ENCODE measurements at regions not wholly inside any gene's neighbourhood (a gene's known extent, or its start where the extent isn't known, plus 50 kb on each side); places are given as distances from the start of the nearest gene placed in this dataset.

DNA sequence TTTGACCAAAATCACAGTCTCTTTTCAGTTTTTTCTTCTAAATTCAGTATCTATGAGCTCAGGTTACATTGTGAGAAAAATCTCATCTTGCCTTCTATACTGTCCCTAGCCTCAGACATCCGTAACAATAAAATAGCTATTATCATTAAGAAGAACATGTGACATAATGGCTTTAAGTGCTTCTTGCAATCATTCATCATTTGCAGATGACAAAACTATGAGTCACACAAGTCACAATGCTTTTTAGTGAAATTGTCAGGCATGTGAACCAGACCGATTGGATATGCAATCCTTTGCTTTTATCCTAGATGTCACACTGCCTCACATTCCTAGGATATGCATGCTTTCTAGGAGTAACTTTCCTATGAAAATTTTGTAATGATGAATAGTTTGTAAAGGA lies 313.1 kb downstream of the SLC6A15 start:
- Histone ChIP-seq H3K27me3 (no peaks in the 10 kb centered on the region), H3K36me3 (ENCODE audit: low read depth, missing control alignments) (no peaks in the 10 kb centered on the region), H3K4me1 (no peaks in the 10 kb centered on the region), H3K27ac (no peak overlapping the region), H3K9me3 (no peaks in the 10 kb centered on the region), H3K4me3 (no peak overlapping the region)
- WGBS, 2 donors: 56 to 83% methylated on average over 2 of the region's 2 CpGs
- intact Hi-C loops (cut with DNase I; ENCODE audit: low total_unique reads): no loop called here
- TF ChIP-seq, protein P1, sequence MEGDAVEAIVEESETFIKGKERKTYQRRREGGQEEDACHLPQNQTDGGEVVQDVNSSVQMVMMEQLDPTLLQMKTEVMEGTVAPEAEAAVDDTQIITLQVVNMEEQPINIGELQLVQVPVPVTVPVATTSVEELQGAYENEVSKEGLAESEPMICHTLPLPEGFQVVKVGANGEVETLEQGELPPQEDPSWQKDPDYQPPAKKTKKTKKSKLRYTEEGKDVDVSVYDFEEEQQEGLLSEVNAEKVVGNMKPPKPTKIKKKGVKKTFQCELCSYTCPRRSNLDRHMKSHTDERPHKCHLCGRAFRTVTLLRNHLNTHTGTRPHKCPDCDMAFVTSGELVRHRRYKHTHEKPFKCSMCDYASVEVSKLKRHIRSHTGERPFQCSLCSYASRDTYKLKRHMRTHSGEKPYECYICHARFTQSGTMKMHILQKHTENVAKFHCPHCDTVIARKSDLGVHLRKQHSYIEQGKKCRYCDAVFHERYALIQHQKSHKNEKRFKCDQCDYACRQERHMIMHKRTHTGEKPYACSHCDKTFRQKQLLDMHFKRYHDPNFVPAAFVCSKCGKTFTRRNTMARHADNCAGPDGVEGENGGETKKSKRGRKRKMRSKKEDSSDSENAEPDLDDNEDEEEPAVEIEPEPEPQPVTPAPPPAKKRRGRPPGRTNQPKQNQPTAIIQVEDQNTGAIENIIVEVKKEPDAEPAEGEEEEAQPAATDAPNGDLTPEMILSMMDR (IDR thresholded peaks at IDR 0.05): no peak
- no peak for TF ChIP-seq POLR2A (IDR thresholded peaks at IDR 0.05)
- DNase-seq: no peak

DNA sequence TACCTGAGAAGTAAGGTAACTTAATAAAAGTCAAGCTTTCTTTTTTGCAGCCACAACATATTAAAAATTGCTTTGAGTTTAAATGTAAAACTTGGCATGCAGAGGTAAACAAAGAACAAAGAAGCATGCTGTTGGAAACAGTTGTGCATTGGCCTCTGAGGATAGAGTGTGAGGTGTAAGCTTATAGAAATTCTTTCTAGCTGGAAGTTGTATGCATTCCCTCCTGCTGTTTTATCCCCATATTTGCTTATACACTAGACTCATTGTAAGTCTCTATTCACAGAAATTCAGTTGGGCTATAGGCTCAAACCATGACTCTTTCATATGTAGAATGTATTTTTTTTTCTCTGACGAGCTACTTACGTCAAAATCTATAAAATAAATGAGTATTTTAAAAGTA lies 316.3 kb downstream of the SLC6A15 start:
- no peak for DNase-seq
- Histone ChIP-seq H3K4me1 (no peaks in the 10 kb centered on the region), H3K9me3 (no peaks in the 10 kb centered on the region), H3K27me3 (no peaks in the 10 kb centered on the region), H3K4me3 (no peak overlapping the region), H3K27ac (no peak overlapping the region), H3K36me3 (ENCODE audit: low read depth, missing control alignments) (no peaks in the 10 kb centered on the region)
- no peak for TF ChIP-seq POLR2A (IDR thresholded peaks at IDR 0.05)
- TF ChIP-seq, protein P1 (IDR thresholded peaks at IDR 0.05): no peak
- WGBS, 2 donors: 85 to 93% methylated on average over 2 of the region's 2 CpGs
- intact Hi-C loops (cut with DNase I; ENCODE audit: low total_unique reads): no loop called here

DNA sequence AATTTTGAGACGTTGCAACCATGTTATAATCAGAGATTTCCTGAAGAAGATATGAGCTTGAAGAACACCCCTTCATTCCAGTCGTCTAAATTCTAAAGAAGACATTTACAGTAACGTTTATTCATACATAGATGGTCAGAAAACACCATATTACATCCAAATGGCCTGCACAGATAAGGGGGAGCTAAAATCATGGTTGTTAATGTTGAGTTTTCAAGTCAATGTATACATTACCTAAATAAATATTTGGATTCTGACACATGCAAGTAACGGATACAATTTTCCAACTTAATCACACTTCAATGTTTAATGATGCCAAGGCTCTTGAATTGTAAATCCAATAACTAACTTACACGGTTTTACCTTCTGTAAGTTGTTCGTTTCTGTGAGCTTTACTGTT lies 318.4 kb downstream of the SLC6A15 start:
- WGBS, 2 donors: 77 to 81% methylated on average over 6 of the region's 6 CpGs
- no peak overlapping the region for H3K4me3 ChIP-seq
- intact Hi-C loops (cut with DNase I; ENCODE audit: low total_unique reads): no loop called here
- DNase-seq: no peak
- H3K4me1 ChIP-seq: no peaks in the 10 kb centered on the region
- H3K36me3 ChIP-seq (ENCODE audit: low read depth, missing control alignments): no peaks in the 10 kb centered on the region
- H3K27ac ChIP-seq: no peak overlapping the region
- no peaks in the 10 kb centered on the region for H3K9me3 ChIP-seq
- H3K27me3 ChIP-seq: no peaks in the 10 kb centered on the region
- TF ChIP-seq, protein P1 (IDR thresholded peaks at IDR 0.05): no peak
- no peak for TF ChIP-seq POLR2A (IDR thresholded peaks at IDR 0.05)

DNA sequence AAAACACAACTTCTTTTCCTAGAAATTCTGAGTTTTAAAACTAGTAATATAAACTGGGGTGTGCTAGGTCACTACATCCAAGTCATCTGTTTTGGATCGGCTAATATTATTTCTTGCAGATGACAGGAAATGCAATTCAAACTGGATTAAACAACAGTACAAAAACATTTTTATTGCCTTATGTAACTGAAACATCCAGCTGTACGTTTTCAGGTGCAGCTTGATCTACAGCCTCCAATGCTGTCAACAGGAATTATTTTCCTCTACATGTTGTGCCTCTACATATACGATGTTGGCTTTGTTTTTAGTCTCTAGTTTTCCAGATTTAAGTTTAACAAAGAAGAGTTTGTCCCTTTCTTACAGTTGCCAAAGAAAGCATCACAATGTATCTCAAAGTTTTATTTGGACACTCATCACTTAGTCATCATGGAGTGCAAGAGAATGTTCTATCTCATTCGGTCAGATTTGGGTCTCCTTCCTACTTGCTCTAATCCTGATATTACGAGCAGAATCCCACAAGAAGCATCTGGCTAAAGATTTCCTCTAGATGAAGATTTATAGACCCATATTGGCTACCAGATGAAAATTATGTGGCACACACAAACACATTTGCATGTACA lies 326.7 kb downstream of the SLC6A15 start:
- 43 to 58% methylated on average over 5 of the region's 5 CpGs for WGBS, 2 donors
- no peak for DNase-seq
- no peak overlapping the region for H3K27ac ChIP-seq
- H3K4me3 ChIP-seq: no peak overlapping the region
- intact Hi-C loops (cut with DNase I; ENCODE audit: low total_unique reads): no loop called here
- no peaks in the 10 kb centered on the region for H3K36me3 ChIP-seq (ENCODE audit: low read depth, missing control alignments)
- TF ChIP-seq POLR2A (IDR thresholded peaks at IDR 0.05): no peak
- TF ChIP-seq, protein P1 (IDR thresholded peaks at IDR 0.05): no peak
- H3K27me3 ChIP-seq: no peaks in the 10 kb centered on the region
- no peaks in the 10 kb centered on the region for H3K4me1 ChIP-seq
- no peaks in the 10 kb centered on the region for H3K9me3 ChIP-seq

DNA sequence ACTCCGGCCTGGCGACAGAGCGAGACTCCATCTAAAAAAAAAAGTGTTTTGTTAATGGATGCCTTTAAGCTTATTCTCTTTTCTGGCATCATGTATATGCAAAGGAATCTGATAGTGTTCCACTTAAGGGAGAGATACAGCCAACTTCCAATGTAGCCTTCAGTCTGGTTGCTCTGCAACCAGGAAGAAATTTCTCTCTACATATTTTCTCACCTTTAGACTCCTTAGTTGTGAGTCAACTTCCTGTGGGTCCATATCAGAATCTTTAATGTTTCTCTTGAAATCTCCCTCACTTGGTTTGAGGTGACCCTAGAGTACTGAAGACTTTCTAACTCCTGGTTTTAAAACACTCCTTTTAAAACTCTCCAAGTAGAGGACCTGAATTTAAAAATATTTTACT lies 340.4 kb downstream of the SLC6A15 start:
- Histone ChIP-seq H3K36me3 (ENCODE audit: low read depth, missing control alignments) (no peaks in the 10 kb centered on the region), H3K27ac (no peak overlapping the region), H3K27me3 (no peaks in the 10 kb centered on the region), H3K9me3 (no peaks in the 10 kb centered on the region), H3K4me1 (no peaks in the 10 kb centered on the region), H3K4me3 (no peak overlapping the region)
- WGBS, 2 donors: 53 to 57% methylated on average over 3 of the region's 3 CpGs
- TF ChIP-seq POLR2A (IDR thresholded peaks at IDR 0.05): no peak
- TF ChIP-seq, protein P1 (IDR thresholded peaks at IDR 0.05): no peak
- DNase-seq: no peak
- intact Hi-C loops (cut with DNase I; ENCODE audit: low total_unique reads): no loop called here
